Right hindlimb (tissue), 1 donor: ENCODE measurements at regions not wholly inside any gene's neighbourhood (a gene's known extent, or its start where the extent isn't known, plus 50 kb on each side); places are given as distances from the start of the nearest gene placed in this dataset.
"Not testable (repeated sequence)": the region's sequence is repeated elsewhere in the genome, so short reads cannot be mapped to it uniquely, and the experiment has no call there.

ENCODE experiments used
- DNase-seq: peaks from one replicate; pipeline ENCODE4 v3.0.0-alpha.2; 2018

DNA sequence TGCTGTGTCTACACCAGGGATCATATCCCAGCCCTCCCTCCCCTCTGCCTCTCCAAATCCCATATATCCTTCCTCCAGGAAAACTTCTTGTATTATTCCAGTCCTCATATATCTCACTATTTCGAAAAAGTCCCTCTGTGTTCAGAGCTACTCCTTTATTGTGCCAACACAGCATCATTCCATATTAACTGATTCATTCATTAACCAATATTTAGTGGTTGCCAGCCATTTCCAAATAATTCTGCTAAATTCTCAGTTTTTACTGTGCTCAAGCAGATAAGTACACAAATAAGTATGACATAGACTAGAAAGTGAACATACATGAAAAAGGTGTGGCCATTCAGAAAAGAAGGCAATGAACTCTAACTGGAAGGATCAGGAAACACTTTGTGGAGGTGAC, 241.6 kb upstream of the DUSP10 start:
- DNase-seq: no peak

GRCh38 chr1:221981461-221981860, 239.6 kb upstream of the DUSP10 start:
- no peak for DNase-seq

DNA sequence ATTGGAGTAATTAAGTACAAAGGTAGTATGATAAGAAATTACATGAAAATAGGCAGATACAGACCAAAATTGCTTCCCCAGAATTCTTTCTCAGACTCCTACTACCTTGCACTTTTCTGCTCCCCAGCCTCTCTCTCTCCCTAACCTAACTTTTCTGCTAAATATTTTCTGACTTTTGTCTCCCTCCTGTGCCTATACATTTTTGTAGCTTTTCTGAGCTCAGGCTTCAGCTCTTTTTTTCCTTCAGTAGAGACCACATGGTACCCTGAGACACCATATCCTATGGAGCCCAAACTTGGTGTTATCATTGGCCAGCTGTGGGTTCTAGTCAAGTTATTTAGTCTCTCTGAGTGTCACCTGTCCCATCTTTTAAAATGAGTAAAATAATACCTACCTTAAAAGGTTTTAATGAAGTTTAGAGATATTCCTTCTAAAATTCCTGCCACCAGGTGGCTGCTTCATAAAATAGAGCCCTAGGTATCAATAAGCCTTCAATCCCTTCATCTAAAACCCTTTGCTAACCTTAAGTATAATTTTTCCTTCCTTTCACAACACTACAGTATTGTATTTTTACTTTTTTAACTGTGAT, 237.6 kb upstream of the DUSP10 start:
- DNase-seq: no peak

DNA sequence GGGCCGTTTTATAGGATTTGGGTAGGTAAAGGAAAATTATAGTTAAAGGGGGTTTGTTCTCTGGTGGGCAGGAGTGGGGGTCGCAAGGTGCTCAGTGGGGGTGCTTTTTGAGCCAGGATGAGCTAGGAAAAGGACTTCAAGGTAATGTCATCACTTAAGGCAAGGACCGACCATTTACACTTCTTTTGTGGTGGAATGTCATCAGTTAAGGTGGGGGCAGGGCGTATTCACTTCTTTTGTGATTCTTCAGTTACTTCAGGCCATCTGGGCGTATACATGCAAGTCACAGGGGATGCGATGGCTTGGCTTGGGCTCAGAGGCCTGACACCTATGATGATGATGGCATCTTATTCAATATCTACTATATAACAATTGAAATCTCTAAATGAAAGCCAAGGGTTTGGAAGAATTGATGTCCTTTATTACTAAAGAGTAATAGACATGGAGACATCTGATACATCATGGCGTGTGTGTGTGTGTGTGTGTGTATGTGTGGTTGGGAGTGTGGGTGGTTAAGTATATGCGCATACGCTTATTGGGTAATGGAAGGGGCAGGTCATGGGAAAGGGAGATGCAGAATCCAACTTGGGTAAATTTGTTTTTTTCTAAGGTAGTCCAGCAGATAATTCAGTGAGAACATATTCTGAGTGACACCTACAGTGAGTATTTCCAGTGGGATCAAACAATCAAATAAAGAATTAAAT, 236.9 kb upstream of the DUSP10 start:
- DNase-seq: not testable (repeated sequence)

GRCh38 chr1:221973787-221974186, 231.9 kb upstream of the DUSP10 start:
- DNase-seq: not testable (repeated sequence)

GRCh38 chr1:221972276-221973235, 230.7 kb upstream of the DUSP10 start:
- no peak for DNase-seq

GRCh38 chr1:221971035-221971434, 229.1 kb upstream of the DUSP10 start:
- not testable (repeated sequence) for DNase-seq

- DNase-seq: not testable (repeated sequence)
Observed at GRCh38 chr1:221969298-221969858, 227.5 kb upstream of the DUSP10 start.

DNA sequence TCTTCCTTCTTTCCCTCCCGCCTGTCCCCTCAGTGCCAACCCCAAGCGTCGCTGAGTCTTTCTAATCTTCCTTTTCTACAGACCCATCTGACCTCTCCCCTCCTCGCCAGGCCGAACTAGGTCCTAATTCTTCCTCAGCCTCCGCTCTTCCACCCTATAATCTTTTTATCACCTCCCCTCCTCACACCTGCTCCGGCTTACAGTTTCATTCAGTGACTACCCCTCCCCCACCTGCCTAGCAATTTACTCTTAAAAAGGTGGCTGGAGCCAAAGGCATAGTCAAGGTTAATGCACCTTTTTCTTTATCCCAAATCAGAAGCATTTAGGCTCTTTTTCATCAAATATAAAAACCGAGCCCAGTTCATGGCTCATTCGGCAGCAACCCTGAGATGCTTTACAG, 225.6 kb upstream of the DUSP10 start:
- DNase-seq: not testable (repeated sequence)

DNA sequence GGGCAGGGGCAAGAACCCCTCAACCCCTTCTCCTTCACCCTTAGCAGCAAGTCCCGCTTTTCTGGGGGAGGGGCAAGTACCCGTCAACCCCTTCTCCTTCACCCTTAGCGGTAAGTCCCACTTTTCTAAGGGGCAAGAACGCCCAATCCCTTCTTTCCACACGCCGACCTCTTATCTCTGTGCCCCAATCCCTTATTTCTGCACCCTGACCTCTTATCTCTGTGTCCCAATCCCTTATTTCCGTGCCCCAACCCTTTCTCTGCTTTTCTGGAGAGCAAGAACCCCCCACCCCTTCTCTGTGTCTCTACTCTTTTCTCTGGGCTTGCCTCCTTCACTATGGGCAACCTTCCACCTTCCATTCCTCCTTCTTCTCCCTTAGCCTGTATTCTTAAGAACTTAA, 225.0 kb upstream of the DUSP10 start:
- DNase-seq: not testable (repeated sequence)

DNA sequence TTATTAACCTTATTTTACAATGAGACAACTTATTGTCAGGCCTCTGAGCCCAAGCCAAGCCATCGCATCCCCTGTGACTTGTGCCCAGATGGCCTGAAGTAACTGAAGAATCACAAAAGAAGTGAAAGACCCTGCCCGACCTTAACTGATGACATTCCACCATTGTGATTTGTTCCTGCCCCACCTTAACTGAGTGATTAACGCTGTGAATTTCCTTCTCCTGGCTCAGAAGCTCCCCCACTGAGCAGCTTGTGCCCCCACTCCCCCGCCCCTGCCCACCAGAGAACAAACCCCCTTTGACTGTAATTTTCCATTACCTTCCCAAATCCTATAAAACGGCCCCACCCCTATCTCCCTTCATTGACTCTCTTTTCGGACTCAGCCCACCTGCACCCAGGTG, 224.0 kb upstream of the DUSP10 start:
- not testable (repeated sequence) for DNase-seq

DNA sequence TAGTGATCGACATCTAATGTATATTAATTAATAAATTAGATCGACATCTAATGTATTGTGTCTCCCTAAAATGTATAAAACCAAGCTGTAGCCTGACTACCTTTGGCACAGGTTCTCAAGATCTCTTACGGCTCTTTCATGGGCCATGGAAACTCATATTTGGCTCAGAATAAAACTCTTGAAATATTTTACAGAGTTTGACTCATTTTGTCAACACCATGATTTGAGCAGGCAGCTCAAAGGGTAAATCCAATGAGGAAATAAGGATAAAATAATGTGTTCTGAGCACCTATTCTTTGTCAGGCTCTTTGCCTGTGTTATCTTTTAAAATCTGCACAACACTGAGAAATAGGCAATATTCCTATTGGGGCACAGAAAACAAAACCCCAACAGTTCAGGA, 223.4 kb upstream of the DUSP10 start:
- no peak for DNase-seq

GRCh38 chr1:221963742-221964141, 221.9 kb upstream of the DUSP10 start:
- no peak for DNase-seq

DNA sequence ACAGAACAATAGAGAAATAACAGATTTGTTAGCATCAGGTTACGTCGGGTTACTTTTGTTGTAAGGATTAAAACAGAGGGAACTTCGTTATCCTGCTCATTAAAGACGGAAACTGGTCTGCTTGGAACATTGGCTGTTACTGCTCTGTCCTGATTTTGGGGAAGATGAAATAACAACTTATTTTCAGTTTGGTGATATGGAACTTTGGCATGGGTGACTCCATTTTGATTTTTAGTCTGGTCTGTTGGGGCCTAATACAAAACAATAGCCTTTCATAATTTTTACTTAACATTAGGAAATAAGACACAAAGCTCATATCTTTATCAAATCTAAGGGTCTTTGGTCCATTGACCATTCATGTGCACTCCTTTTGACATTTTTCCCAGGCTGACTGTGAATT, 220.5 kb upstream of the DUSP10 start:
- DNase-seq: no peak

DNA sequence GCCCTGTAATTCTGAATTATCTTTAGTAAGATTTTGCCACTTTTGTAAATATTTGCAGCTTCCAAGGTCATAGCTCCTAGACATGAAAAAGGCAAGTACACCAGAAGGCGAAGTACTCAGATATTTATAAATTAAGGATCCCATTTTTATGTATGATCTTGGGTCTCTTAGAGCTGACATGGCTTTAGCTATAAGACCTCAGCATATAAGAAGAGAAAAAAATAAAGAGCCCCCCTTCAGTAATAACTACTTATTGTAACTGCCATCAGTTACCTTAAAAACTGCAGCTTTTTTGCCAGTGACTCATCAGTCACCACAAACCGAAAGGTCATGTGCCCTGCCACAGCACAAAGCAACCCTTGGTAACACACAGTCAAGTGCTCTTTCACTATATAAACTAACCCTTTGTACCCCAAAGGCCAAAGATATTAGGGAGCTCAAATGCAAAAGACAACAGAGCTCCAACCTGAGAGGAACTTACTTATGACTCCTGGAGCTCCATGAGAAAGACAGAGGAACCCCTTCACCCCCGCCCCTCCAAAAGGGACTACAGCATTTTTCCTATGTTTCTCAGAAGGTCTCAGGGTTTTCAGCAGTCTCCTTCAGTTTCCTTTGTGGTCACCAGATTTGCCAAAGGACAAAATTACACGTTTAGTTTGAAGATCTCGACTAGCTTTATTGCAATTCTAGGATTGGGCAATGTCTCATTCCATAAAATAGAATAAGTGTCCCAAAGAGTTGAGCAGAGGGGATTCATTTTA, 219.8 kb upstream of the DUSP10 start:
- DNase-seq: no peak

DNA sequence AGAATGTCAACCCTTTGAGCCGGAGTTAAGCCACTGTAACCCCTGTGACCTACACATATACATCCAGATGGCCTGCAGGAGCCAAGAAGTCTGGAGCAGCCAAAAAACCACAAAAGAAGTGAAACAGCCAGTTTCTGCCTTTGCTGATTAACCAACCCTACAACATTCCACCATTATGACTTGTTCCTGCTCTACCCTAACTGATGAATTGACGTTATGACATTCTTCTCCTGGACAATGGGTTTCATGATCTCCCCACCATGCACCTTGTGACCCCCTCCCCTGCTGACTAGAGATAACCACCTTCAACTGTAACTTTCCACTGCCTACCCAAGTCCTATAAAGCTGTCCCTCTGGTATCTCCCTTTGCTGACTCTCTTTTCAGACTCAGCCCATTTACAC, 216.3 kb upstream of the DUSP10 start:
- DNase-seq: not testable (repeated sequence)

- DNase-seq: not testable (repeated sequence)
Observed at GRCh38 chr1:221957350-221957749, 215.5 kb upstream of the DUSP10 start.

GRCh38 chr1:221949996-221950395, 208.1 kb upstream of the DUSP10 start:
- no peak for DNase-seq

- no peak for DNase-seq
Observed at GRCh38 chr1:221948459-221948858, 206.6 kb upstream of the DUSP10 start.

DNA sequence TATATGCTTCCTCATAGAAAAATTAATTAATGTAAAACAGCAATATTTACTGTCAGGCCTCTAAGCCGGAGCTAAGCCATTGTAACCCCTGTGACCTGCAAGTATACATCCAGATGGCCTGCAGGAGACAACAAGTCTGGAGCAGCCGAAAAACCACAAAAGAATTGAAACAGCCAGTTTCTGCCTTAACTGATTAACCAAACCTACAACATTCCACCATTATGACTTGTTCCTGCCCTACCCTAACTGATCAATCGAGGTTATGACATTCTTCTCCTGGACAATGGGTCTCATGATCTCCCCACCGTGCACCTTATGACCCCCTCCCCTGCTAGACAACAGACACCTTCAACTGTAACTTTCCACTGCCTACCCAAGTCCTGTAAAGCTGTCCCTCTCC, 205.8 kb upstream of the DUSP10 start:
- no peak for DNase-seq

DNA sequence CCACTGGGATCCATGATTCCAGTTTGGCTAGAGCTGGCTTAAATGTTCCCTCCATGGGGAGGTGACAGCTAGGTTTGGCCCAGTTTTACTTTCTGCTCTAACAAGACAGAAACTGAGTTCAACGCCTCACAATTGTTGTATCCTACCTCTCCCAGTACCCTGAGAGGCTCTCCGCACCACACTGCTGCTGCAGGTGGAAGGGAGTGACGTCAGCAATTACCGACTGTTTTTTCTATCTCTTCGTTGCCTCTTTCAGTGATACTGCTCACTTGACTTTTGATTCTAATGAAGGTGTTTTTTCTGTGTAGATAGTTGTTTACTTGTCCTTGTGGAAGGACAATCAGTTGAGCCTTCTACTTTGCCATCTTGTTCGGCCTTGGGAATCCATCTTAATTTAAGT, 204.9 kb upstream of the DUSP10 start:
- DNase-seq: no peak

DNA sequence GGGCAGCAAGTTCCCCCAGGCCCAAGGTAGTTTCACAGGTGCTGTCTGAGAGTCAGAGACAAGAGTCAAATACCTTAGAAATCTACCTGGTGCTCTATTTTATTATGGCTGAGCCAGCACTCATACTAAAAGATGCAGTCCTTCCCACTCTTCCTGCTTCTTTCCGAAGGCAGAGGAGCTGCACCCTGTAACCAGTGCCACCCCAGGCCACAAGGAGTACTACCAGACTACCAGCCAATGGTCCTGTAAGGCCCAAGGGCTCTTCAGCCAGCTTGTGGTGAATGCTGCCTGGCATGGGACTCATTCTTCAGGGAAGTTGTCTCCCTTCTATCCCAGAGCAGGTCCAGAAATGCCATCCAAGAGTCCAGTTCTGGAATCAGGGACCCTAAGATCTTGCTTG, 203.8 kb upstream of the DUSP10 start:
- no peak for DNase-seq
